Activated B cell treated with CpG ODN at 0.5 μM for 24 hours (primary cell): ENCODE measurements at regions not wholly inside any gene's neighbourhood (a gene's known extent, or its start where the extent isn't known, plus 50 kb on each side); places are given as distances from the start of the nearest gene placed in this dataset.

Experiments used
- ATAC-seq: fragments of 200-7000 bp; cut with Tn5 transposase; one replicate; pipeline ENCODE4 v1.10.0; 2021; ENCODE audit warnings: low read depth, mild to moderate bottlenecking, moderate library complexity
- CTCF ChIA-PET: fragments of 350-600 bp; sonication (Branson Sonifier 250); formaldehyde crosslinking; loops from one replicate; lab custom pipeline; 2021; ENCODE audit warnings: antibody characterized with exemption; lab: Charles Lee
- POLR2A ChIA-PET: fragments of 350-600 bp; sonication (Branson Sonifier 250); formaldehyde crosslinking; loops from one replicate; lab custom pipeline; 2021; ENCODE audit warnings: antibody characterized with exemption; lab: Charles Lee
- DNase-seq: peaks from one replicate; pipeline ENCODE4 v3.0.0; 2022
- H3K27ac Mint-ChIP-seq: one replicate; pipeline ENCODE4 v1.8.0; 2020; ENCODE audit warnings: mixed read lengths
- H3K27me3 Mint-ChIP-seq: one replicate; pipeline ENCODE4 v1.8.0; 2021; ENCODE audit warnings: mixed read lengths
- H3K36me3 Mint-ChIP-seq: one replicate; pipeline ENCODE4 v1.8.0; 2021; ENCODE audit warnings: low read depth, mixed read lengths
- H3K4me1 Mint-ChIP-seq: one replicate; pipeline ENCODE4 v1.8.0; 2021; ENCODE audit warnings: mixed read lengths
- H3K4me3 Mint-ChIP-seq: one replicate; pipeline ENCODE4 v1.8.0; 2020; ENCODE audit warnings: mild to moderate bottlenecking, mixed read lengths
- H3K9me3 Mint-ChIP-seq: one replicate; pipeline ENCODE4 v1.8.0; 2020; ENCODE audit warnings: mixed read lengths
- CTCF ChIP-seq: fragments of 200-600 bp; IDR thresholded peaks from one replicate; pipeline ENCODE4 v1.8.0; 2022; ENCODE audit warnings: antibody characterized with exemption, mild to moderate bottlenecking
- intact Hi-C: fragments of 100-400 bp; cut with micrococcal nuclease; formaldehyde crosslinking; loops from one replicate; pipeline ENCODE4 v1.15.1; 2024

- Mint-ChIP-seq H3K27me3 (no peaks in the 10 kb centered on the region), H3K27ac (no peak overlapping the region), H3K4me3 (no peak overlapping the region), H3K4me1 (peaks cover 75% of the 10 kb centered on the region), H3K9me3 (no peaks in the 10 kb centered on the region), H3K36me3 (peaks cover 57% of the 10 kb centered on the region)
- ChIA-PET CTCF (interaction anchor here (0.7 to 1.3 kb wide), 5 partner anchors 15 to 350 kb away, joined by 3 to 6 read pairs (median 4); no protein-coding TSS in a partner anchor), POLR2A (interaction anchor here (0.5 to 1.3 kb wide), 3 partner anchors 19 to 1465 kb away, joined by 3 to 4 read pairs (median 3); no protein-coding TSS in a partner anchor)
- ATAC-seq (no peak), DNase-seq (no peak)
- intact Hi-C loops, result loop anchor here (5.0 kb wide), 1 partner anchor 440 kb away; no protein-coding TSS in a partner anchor
- TF ChIP-seq CTCF, result no peak
Measured at GRCh38 chr7:131072505-131073091, 255.1 kb upstream of the MKLN1 start.

DNA sequence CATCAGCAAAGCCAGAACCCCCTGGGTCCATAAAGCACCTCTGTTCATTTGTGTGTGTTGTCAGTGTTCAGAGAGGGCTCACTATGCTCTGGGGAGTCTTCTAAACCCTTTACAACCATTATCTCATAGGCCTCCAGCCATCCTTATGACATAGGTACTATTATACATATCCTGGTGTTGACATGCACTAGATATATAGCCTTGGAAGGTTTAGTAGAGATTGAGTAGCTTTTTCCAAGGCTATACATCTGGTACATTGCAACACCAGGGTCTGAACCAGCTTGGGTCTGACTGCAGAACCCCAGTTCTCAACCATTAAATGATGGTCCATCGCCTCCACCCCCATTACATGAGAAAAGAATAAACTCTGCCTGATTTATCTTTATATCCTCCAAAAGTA lies 253.6 kb upstream of the MKLN1 start:
- peak overlapping the region; percentile 41 for H3K27ac Mint-ChIP-seq
- CTCF ChIA-PET, result no interaction called here
- H3K36me3 Mint-ChIP-seq, result peaks cover 50% of the 10 kb centered on the region
- DNase-seq (no peak), ATAC-seq (no peak)
- no peak for TF ChIP-seq CTCF
- POLR2A ChIA-PET, result interaction anchor here (0.5 kb wide), 1 partner anchor 1370 kb away, joined by 12 read pairs; no protein-coding TSS in a partner anchor
- no peaks in the 10 kb centered on the region for H3K9me3 Mint-ChIP-seq
- intact Hi-C loops, result loop anchor here (5.0 kb wide), 1 partner anchor 438 kb away; no protein-coding TSS in a partner anchor
- no peak overlapping the region for H3K4me3 Mint-ChIP-seq
- H3K4me1 Mint-ChIP-seq, result peaks cover 62% of the 10 kb centered on the region
- no peaks in the 10 kb centered on the region for H3K27me3 Mint-ChIP-seq

DNA sequence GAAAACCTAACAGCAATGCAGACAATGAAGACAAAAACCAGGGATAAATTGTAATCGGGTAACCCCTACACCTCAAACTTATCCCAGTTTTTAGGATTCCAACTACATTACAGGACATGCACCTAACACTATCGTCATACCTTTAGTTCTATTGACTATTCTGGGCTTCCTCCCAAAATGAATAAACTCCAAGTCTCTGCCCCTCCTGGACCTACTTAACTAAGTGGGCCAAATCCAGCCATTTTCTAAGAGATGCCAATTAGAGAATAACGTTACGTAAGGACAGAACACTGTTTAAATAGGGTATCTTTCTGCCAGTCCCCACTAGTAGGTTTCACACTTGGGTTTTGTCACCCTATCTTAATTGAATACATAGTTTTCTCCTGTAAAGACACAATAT lies 253.1 kb upstream of the MKLN1 start:
- CTCF ChIA-PET, result no interaction called here
- POLR2A ChIA-PET, result no interaction called here
- peaks cover 47% of the 10 kb centered on the region for H3K36me3 Mint-ChIP-seq
- no peaks in the 10 kb centered on the region for H3K27me3 Mint-ChIP-seq
- no peak overlapping the region for H3K4me3 Mint-ChIP-seq
- ATAC-seq, result no peak
- TF ChIP-seq CTCF, result no peak
- no peak for DNase-seq
- H3K9me3 Mint-ChIP-seq, result no peaks in the 10 kb centered on the region
- peak overlapping the region; percentile 41 for H3K27ac Mint-ChIP-seq
- intact Hi-C loops, result loop anchor here (5.0 kb wide), 1 partner anchor 438 kb away; no protein-coding TSS in a partner anchor
- peaks cover 56% of the 10 kb centered on the region for H3K4me1 Mint-ChIP-seq

DNA sequence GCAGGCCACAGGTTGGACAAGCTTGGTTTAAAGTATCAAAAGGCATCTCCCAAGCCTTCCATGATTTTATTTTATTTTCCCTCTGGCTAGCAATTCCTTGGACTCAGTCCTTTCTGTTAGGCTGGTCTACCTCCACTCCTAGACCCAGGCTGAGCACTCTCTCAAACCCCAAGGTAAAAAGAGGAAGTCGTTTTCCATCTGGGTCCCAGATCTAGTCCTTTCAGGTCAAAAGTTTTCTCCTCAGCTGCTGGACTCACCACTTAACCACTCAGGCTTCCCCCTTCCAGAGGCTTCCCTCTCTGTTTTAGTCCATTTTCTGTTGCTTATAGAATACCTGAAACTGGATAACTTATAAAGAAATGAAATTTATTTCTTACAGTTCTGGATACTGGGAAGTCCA lies 252.3 kb upstream of the MKLN1 start:
- ATAC-seq (no peak), DNase-seq (no peak)
- POLR2A ChIA-PET, result no interaction called here
- CTCF ChIA-PET, result interaction anchor here (1.3 kb wide), 1 partner anchor 8 kb away, joined by 3 read pairs; no protein-coding TSS in a partner anchor
- Mint-ChIP-seq H3K9me3 (no peaks in the 10 kb centered on the region), H3K36me3 (peaks cover 46% of the 10 kb centered on the region), H3K27me3 (no peaks in the 10 kb centered on the region), H3K4me3 (no peak overlapping the region), H3K4me1 (peaks cover 54% of the 10 kb centered on the region), H3K27ac (peak overlapping the region; percentile 37)
- intact Hi-C loops, result no loop called here
- TF ChIP-seq CTCF, result no peak

- H3K36me3 Mint-ChIP-seq, result peaks cover 45% of the 10 kb centered on the region
- TF ChIP-seq CTCF, result no peak
- H3K27me3 Mint-ChIP-seq, result no peaks in the 10 kb centered on the region
- ChIA-PET POLR2A (no interaction called here), CTCF (interaction anchor here (1.3 kb wide), 1 partner anchor 9 kb away, joined by 3 read pairs; no protein-coding TSS in a partner anchor)
- peak overlapping the region; percentile 14 for H3K27ac Mint-ChIP-seq
- peaks cover 52% of the 10 kb centered on the region for H3K4me1 Mint-ChIP-seq
- H3K9me3 Mint-ChIP-seq, result no peaks in the 10 kb centered on the region
- ATAC-seq (no peak), DNase-seq (no peak)
- no peak overlapping the region for H3K4me3 Mint-ChIP-seq
- intact Hi-C loops, result no loop called here
Measured at GRCh38 chr7:131076032-131076431, 251.6 kb upstream of the MKLN1 start.
